ENCODE measurements at regions not wholly inside any gene's neighbourhood (a gene's known extent, or its start where the extent isn't known, plus 50 kb on each side); places are given as distances from the start of the nearest gene placed in this dataset.
A peak's percentile ranks its signal among the peaks of the same experiment; 100 is the strongest.

GRCh38 chr9:134234001-134234660 lies 69.8 kb upstream of the RNU6ATAC start:
- no peak overlapping the region for H3K9ac ChIP-seq (ENCODE audit: low read length in 5 of 5)
- no peaks in the 10 kb centered on the region for H3K9me3 ChIP-seq (ENCODE audit: control insufficient read depth in 5 of 5, low read length in 5 of 5)
- H3K4me1 ChIP-seq (ENCODE audit: control insufficient read depth in 5 of 5, insufficient read depth in 5 of 5, low read length in 5 of 5) = peaks cover 12 to 66% (median 60%) of the 10 kb centered on the region in 5 donors
- H3K27ac ChIP-seq (ENCODE audit: low read depth, low read length) = peak overlapping the region; percentile 76
- H3K36me3 ChIP-seq (ENCODE audit: control insufficient read depth in 5 of 5, insufficient read depth in 5 of 5, low read length in 5 of 5) = no peaks in the 10 kb centered on the region
- peaks cover 0 to 2% (median 0%) of the 10 kb centered on the region in 5 donors for H3K27me3 ChIP-seq (ENCODE audit: control insufficient read depth in 5 of 5, insufficient read depth in 4 of 5, low read length in 5 of 5)
- no peak overlapping the region for H3K4me3 ChIP-seq (ENCODE audit: low read depth in 1 of 5, low read length in 5 of 5)

GRCh38 chr9:134234687-134235359 lies 70.5 kb upstream of the RNU6ATAC start:
- H3K4me1 ChIP-seq (ENCODE audit: control insufficient read depth in 5 of 5, insufficient read depth in 5 of 5, low read length in 5 of 5) = peaks cover 12 to 66% (median 60%) of the 10 kb centered on the region in 5 donors
- H3K9ac ChIP-seq (ENCODE audit: low read length in 5 of 5) = no peak overlapping the region
- H3K27ac ChIP-seq (ENCODE audit: low read depth, low read length) = no peak overlapping the region
- H3K4me3 ChIP-seq (ENCODE audit: low read depth in 1 of 5, low read length in 5 of 5) = no peak overlapping the region
- peaks cover 0 to 6% (median under 1%) of the 10 kb centered on the region in 5 donors for H3K27me3 ChIP-seq (ENCODE audit: control insufficient read depth in 5 of 5, insufficient read depth in 4 of 5, low read length in 5 of 5)
- no peaks in the 10 kb centered on the region for H3K36me3 ChIP-seq (ENCODE audit: control insufficient read depth in 5 of 5, insufficient read depth in 5 of 5, low read length in 5 of 5)
- no peaks in the 10 kb centered on the region for H3K9me3 ChIP-seq (ENCODE audit: control insufficient read depth in 5 of 5, low read length in 5 of 5)

- peaks cover 0 to 8% (median 2%) of the 10 kb centered on the region in 5 donors for H3K27me3 ChIP-seq (ENCODE audit: control insufficient read depth in 5 of 5, insufficient read depth in 4 of 5, low read length in 5 of 5)
- no peak overlapping the region for H3K9ac ChIP-seq (ENCODE audit: low read length in 5 of 5)
- no peak overlapping the region for H3K27ac ChIP-seq (ENCODE audit: low read depth, low read length)
- H3K36me3 ChIP-seq (ENCODE audit: control insufficient read depth in 5 of 5, insufficient read depth in 5 of 5, low read length in 5 of 5) = no peaks in the 10 kb centered on the region
- peaks cover 12 to 62% (median 59%) of the 10 kb centered on the region in 5 donors for H3K4me1 ChIP-seq (ENCODE audit: control insufficient read depth in 5 of 5, insufficient read depth in 5 of 5, low read length in 5 of 5)
- no peaks in the 10 kb centered on the region for H3K9me3 ChIP-seq (ENCODE audit: control insufficient read depth in 5 of 5, low read length in 5 of 5)
- no peak overlapping the region for H3K4me3 ChIP-seq (ENCODE audit: low read depth in 1 of 5, low read length in 5 of 5)
These were observed 71.0 kb upstream of the RNU6ATAC start for GRCh38 chr9:134235366-134235765.

- peaks cover 0 to 14% (median 2%) of the 10 kb centered on the region in 5 donors for H3K27me3 ChIP-seq (ENCODE audit: control insufficient read depth in 5 of 5, insufficient read depth in 4 of 5, low read length in 5 of 5)
- no peaks in the 10 kb centered on the region for H3K36me3 ChIP-seq (ENCODE audit: control insufficient read depth in 5 of 5, insufficient read depth in 5 of 5, low read length in 5 of 5)
- H3K27ac ChIP-seq (ENCODE audit: low read depth, low read length) = no peak overlapping the region
- H3K9me3 ChIP-seq (ENCODE audit: control insufficient read depth in 5 of 5, low read length in 5 of 5) = no peaks in the 10 kb centered on the region
- peaks cover 7 to 55% (median 53%) of the 10 kb centered on the region in 5 donors for H3K4me1 ChIP-seq (ENCODE audit: control insufficient read depth in 5 of 5, insufficient read depth in 5 of 5, low read length in 5 of 5)
- H3K9ac ChIP-seq (ENCODE audit: low read length in 5 of 5) = no peak overlapping the region
- no peak overlapping the region for H3K4me3 ChIP-seq (ENCODE audit: low read depth in 1 of 5, low read length in 5 of 5)
These were observed 71.6 kb upstream of the RNU6ATAC start for GRCh38 chr9:134236001-134236421.

GRCh38 chr9:134236935-134237629 lies 72.7 kb upstream of the RNU6ATAC start:
- Histone ChIP-seq H3K4me3 (ENCODE audit: low read depth in 1 of 5, low read length in 5 of 5) (no peak overlapping the region), H3K9me3 (ENCODE audit: control insufficient read depth in 5 of 5, low read length in 5 of 5) (no peaks in the 10 kb centered on the region), H3K36me3 (ENCODE audit: control insufficient read depth in 5 of 5, insufficient read depth in 5 of 5, low read length in 5 of 5) (no peaks in the 10 kb centered on the region), H3K27me3 (ENCODE audit: control insufficient read depth in 5 of 5, insufficient read depth in 4 of 5, low read length in 5 of 5) (peaks cover 0 to 14% (median 2%) of the 10 kb centered on the region in 5 donors), H3K27ac (ENCODE audit: low read depth, low read length) (no peak overlapping the region), H3K9ac (ENCODE audit: low read length in 5 of 5) (no peak overlapping the region), H3K4me1 (ENCODE audit: control insufficient read depth in 5 of 5, insufficient read depth in 5 of 5, low read length in 5 of 5) (peaks cover 4 to 45% (median 43%) of the 10 kb centered on the region in 5 donors)

GRCh38 chr9:134237630-134238265 lies 73.4 kb upstream of the RNU6ATAC start:
- no peaks in the 10 kb centered on the region for H3K9me3 ChIP-seq (ENCODE audit: control insufficient read depth in 5 of 5, low read length in 5 of 5)
- peaks cover 0 to 14% (median 2%) of the 10 kb centered on the region in 5 donors for H3K27me3 ChIP-seq (ENCODE audit: control insufficient read depth in 5 of 5, insufficient read depth in 4 of 5, low read length in 5 of 5)
- H3K36me3 ChIP-seq (ENCODE audit: control insufficient read depth in 5 of 5, insufficient read depth in 5 of 5, low read length in 5 of 5) = no peaks in the 10 kb centered on the region
- no peak overlapping the region for H3K9ac ChIP-seq (ENCODE audit: low read length in 5 of 5)
- no peak overlapping the region for H3K4me3 ChIP-seq (ENCODE audit: low read depth in 1 of 5, low read length in 5 of 5)
- H3K4me1 ChIP-seq (ENCODE audit: control insufficient read depth in 5 of 5, insufficient read depth in 5 of 5, low read length in 5 of 5) = peaks cover 1 to 43% (median 39%) of the 10 kb centered on the region in 5 donors
- H3K27ac ChIP-seq (ENCODE audit: low read depth, low read length) = no peak overlapping the region

GRCh38 chr9:134239130-134239903 lies 75.0 kb upstream of the RNU6ATAC start:
- Histone ChIP-seq H3K36me3 (ENCODE audit: control insufficient read depth in 5 of 5, insufficient read depth in 5 of 5, low read length in 5 of 5) (no peaks in the 10 kb centered on the region), H3K4me3 (ENCODE audit: low read depth in 1 of 5, low read length in 5 of 5) (no peak overlapping the region), H3K9ac (ENCODE audit: low read length in 5 of 5) (no peak overlapping the region), H3K9me3 (ENCODE audit: control insufficient read depth in 5 of 5, low read length in 5 of 5) (no peaks in the 10 kb centered on the region), H3K4me1 (ENCODE audit: control insufficient read depth in 5 of 5, insufficient read depth in 5 of 5, low read length in 5 of 5) (peaks cover 1 to 38% (median 31%) of the 10 kb centered on the region in 5 donors), H3K27me3 (ENCODE audit: control insufficient read depth in 5 of 5, insufficient read depth in 4 of 5, low read length in 5 of 5) (peaks cover 0 to 14% (median 2%) of the 10 kb centered on the region in 5 donors), H3K27ac (ENCODE audit: low read depth, low read length) (no peak overlapping the region)

- H3K27me3 ChIP-seq (ENCODE audit: control insufficient read depth in 5 of 5, insufficient read depth in 4 of 5, low read length in 5 of 5) = peaks cover 0 to 14% (median 2%) of the 10 kb centered on the region in 5 donors
- peak overlapping the region in 1 of 5 donors; percentile 6 for H3K9ac ChIP-seq (ENCODE audit: low read length in 5 of 5)
- H3K4me3 ChIP-seq (ENCODE audit: low read depth in 1 of 5, low read length in 5 of 5) = no peak overlapping the region
- H3K9me3 ChIP-seq (ENCODE audit: control insufficient read depth in 5 of 5, low read length in 5 of 5) = no peaks in the 10 kb centered on the region
- peaks cover 1 to 32% (median 27%) of the 10 kb centered on the region in 5 donors for H3K4me1 ChIP-seq (ENCODE audit: control insufficient read depth in 5 of 5, insufficient read depth in 5 of 5, low read length in 5 of 5)
- H3K36me3 ChIP-seq (ENCODE audit: control insufficient read depth in 5 of 5, insufficient read depth in 5 of 5, low read length in 5 of 5) = no peaks in the 10 kb centered on the region
- H3K27ac ChIP-seq (ENCODE audit: low read depth, low read length) = no peak overlapping the region
These were observed 75.6 kb upstream of the RNU6ATAC start for GRCh38 chr9:134239939-134240338.

- no peaks in the 10 kb centered on the region for H3K9me3 ChIP-seq (ENCODE audit: control insufficient read depth in 5 of 5, low read length in 5 of 5)
- H3K27me3 ChIP-seq (ENCODE audit: control insufficient read depth in 5 of 5, insufficient read depth in 4 of 5, low read length in 5 of 5) = peaks cover 0 to 14% (median 2%) of the 10 kb centered on the region in 5 donors
- peaks cover 1 to 29% (median 23%) of the 10 kb centered on the region in 5 donors for H3K4me1 ChIP-seq (ENCODE audit: control insufficient read depth in 5 of 5, insufficient read depth in 5 of 5, low read length in 5 of 5)
- no peak overlapping the region for H3K27ac ChIP-seq (ENCODE audit: low read depth, low read length)
- H3K4me3 ChIP-seq (ENCODE audit: low read depth in 1 of 5, low read length in 5 of 5) = no peak overlapping the region
- peak overlapping the region in 1 of 5 donors; percentile 6 for H3K9ac ChIP-seq (ENCODE audit: low read length in 5 of 5)
- H3K36me3 ChIP-seq (ENCODE audit: control insufficient read depth in 5 of 5, insufficient read depth in 5 of 5, low read length in 5 of 5) = no peaks in the 10 kb centered on the region
These were observed 76.0 kb upstream of the RNU6ATAC start for GRCh38 chr9:134240361-134240760.

Measured in subcutaneous abdominal adipose tissue (tissue), 5 donors.